Neural cell (in vitro differentiated cells): ENCODE measurements at regions not wholly inside any gene's neighbourhood (a gene's known extent, or its start where the extent isn't known, plus 50 kb on each side); places are given as distances from the start of the nearest gene placed in this dataset.

Source experiments
- H2AFZ ChIP-seq: fragments of 200-600, 300-800 bp; sonication (generic), shearing (Covaris generic); 2 replicates; pipeline ENCODE4 v1.6.0; 2014; ENCODE audit warnings: low read depth, mild to moderate bottlenecking, antibody characterized with exemption, low read length, moderate library complexity
- H3F3A ChIP-seq: fragments of 200-600 bp; shearing (Covaris generic); 2 replicates; pipeline ENCODE4 v1.6.1; 2016; ENCODE audit warnings: mild to moderate bottlenecking, moderate library complexity, mixed read lengths, antibody characterized with exemption, low read length; ENCODE audit not compliant: insufficient read depth, poor library complexity, severe bottlenecking
- H3K27ac ChIP-seq: fragments of 200-600, 300-800 bp; sonication (generic), shearing (Covaris generic); 2 replicates; pipeline ENCODE4 v1.5.1; 2014; ENCODE audit warnings: mild to moderate bottlenecking, low read length, moderate library complexity
- H3K27me3 ChIP-seq: fragments of 300-800, 200-600 bp; sonication (generic), shearing (Covaris generic); 2 replicates; pipeline ENCODE4 v1.6.0; 2014; ENCODE audit warnings: mild to moderate bottlenecking, low read depth, low read length, moderate library complexity; ENCODE audit not compliant: insufficient read depth
- H3K36me3 ChIP-seq: fragments of 300-800, 200-600 bp; sonication (generic), shearing (Covaris generic); 2 replicates; pipeline ENCODE4 v1.5.1; 2014; ENCODE audit warnings: mild to moderate bottlenecking, antibody characterized with exemption, low read length, moderate library complexity; ENCODE audit not compliant: insufficient read depth
- H3K4me2 ChIP-seq: fragments of 300-800, 200-600 bp; sonication (generic), shearing (Covaris generic); 2 replicates; pipeline ENCODE4 v1.6.0; 2014; ENCODE audit warnings: mild to moderate bottlenecking, low read length
- H3K4me3 ChIP-seq: fragments of 300-800, 200-600 bp; sonication (generic), shearing (Covaris generic); 2 replicates; pipeline ENCODE4 v1.5.1; 2014; ENCODE audit warnings: mild to moderate bottlenecking, low read length, moderate library complexity
- H3K79me2 ChIP-seq: fragments of 200-600 bp; shearing (Covaris generic); replicated peaks from 2 replicates; pipeline ENCODE4 v1.6.0; 2014; ENCODE audit warnings: mild to moderate bottlenecking, low read length, moderate library complexity; ENCODE audit not compliant: insufficient read depth
- H3K9ac ChIP-seq: fragments of 300-800, 200-600 bp; sonication (generic), shearing (Covaris generic); 2 replicates; pipeline ENCODE4 v1.6.1; 2016; ENCODE audit warnings: mild to moderate bottlenecking, low read length, mixed read lengths
- H3K9me2 ChIP-seq: fragments of 200-600 bp; shearing (Covaris generic); 2 replicates; pipeline ENCODE4 v1.6.1; 2016; ENCODE audit warnings: mild to moderate bottlenecking, low read length, mixed read lengths; ENCODE audit not compliant: insufficient read depth
- H3K9me3 ChIP-seq: fragments of 200-600, 300-800 bp; sonication (generic), shearing (Covaris generic); 2 replicates; pipeline ENCODE4 v1.6.1; 2016; ENCODE audit warnings: mild to moderate bottlenecking, mixed run types, low read length, moderate library complexity, mixed read lengths
- H4K20me1 ChIP-seq: fragments of 200-600 bp; shearing (Covaris generic); 2 replicates; pipeline ENCODE4 v1.6.1; 2016; ENCODE audit warnings: mild to moderate bottlenecking, mixed run types; ENCODE audit not compliant: insufficient read depth
- EP300 ChIP-seq: fragments of 450-650 bp; conservative IDR thresholded peaks from 2 replicates; pipeline ENCODE4 v1.6.1; 2014; ENCODE audit warnings: antibody characterized with exemption, mild to moderate bottlenecking, moderate library complexity; ENCODE audit not compliant: poor library complexity, severe bottlenecking
- EZH2 ChIP-seq: fragments of 200-600, 300-800 bp; shearing (Covaris generic), sonication (generic); IDR thresholded peaks from 2 replicates; pipeline ENCODE4 v1.6.1; 2014; ENCODE audit warnings: antibody characterized with exemption, low read length, borderline replicate concordance, mild to moderate bottlenecking; ENCODE audit not compliant: insufficient read depth, poor library complexity, severe bottlenecking
- MXI1 ChIP-seq: fragments of 450-650 bp; conservative IDR thresholded peaks from 2 replicates; pipeline ENCODE4 v1.6.1; 2014; ENCODE audit warnings: antibody characterized with exemption, mild to moderate bottlenecking; ENCODE audit not compliant: poor library complexity, severe bottlenecking
- POLR2AphosphoS5 ChIP-seq: IDR thresholded peaks from 2 replicates; pipeline ENCODE4 v1.6.1; 2012
- RAD21 ChIP-seq: fragments of 450-650 bp; conservative IDR thresholded peaks from 2 replicates; pipeline ENCODE4 v1.6.1; 2014; ENCODE audit warnings: antibody characterized with exemption, mild to moderate bottlenecking, moderate library complexity
- REST ChIP-seq: IDR thresholded peaks from 2 replicates; pipeline ENCODE4 v1.6.1; 2012; ENCODE audit warnings: borderline replicate concordance
- SMC3 ChIP-seq: fragments of 450-650 bp; conservative IDR thresholded peaks from 2 replicates; pipeline ENCODE4 v1.6.1; 2014; ENCODE audit warnings: antibody characterized with exemption, mild to moderate bottlenecking, moderate library complexity; ENCODE audit not compliant: poor library complexity
- TAF1 ChIP-seq: IDR thresholded peaks from 2 replicates; pipeline ENCODE4 v1.6.1; 2012; ENCODE audit warnings: low read depth
- TF ChIP-seq, protein P1 (sequence below): fragments of 450-650 bp; IDR thresholded peaks from 2 replicates; pipeline ENCODE4 v1.5.1; 2014; ENCODE audit warnings: antibody characterized with exemption, mild to moderate bottlenecking, moderate library complexity; ENCODE audit not compliant: poor library complexity, severe bottlenecking

DNA sequence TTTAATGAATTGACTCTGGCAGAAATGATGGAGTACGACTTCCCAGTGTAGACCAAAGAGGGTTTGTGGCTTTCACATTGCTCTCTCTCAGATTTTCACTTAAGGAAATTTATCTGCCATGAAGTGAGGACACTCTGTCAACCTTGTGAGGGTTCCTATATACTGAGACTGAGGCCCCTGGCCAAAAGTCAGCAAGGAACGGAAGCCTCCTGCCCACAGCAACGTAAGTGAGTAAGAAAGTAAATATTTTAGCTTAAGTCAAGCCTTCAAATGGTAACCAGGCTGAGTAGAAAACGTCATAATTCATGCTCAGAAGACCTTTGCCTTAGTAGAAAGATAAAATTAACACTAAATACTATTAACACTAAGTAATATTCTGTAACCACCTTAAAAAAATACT lies 1080.5 kb upstream of the ACVR2A start:
- Histone ChIP-seq H3K4me3 (no peak overlapping the region), H2AFZ (no peak overlapping the region), H3K27ac (no peak overlapping the region)

GRCh38 chr2:146762786-146763185 lies 1082.0 kb upstream of the ACVR2A start:
- Histone ChIP-seq H2AFZ (no peak overlapping the region), H3K27ac (no peak overlapping the region), H3K36me3 (no peaks in the 10 kb centered on the region), H3K4me3 (no peak overlapping the region), H3K9me3 (no peaks in the 10 kb centered on the region), H3K27me3 (no peaks in the 10 kb centered on the region), H3K9me2 (no peaks in the 10 kb centered on the region), H3K9ac (no peak overlapping the region), H3K79me2 (no peaks in the 10 kb centered on the region), H4K20me1 (no peaks in the 10 kb centered on the region), H3K4me2 (no peak overlapping the region), H3F3A (no peaks in the 10 kb centered on the region)
- TF ChIP-seq EZH2 (no peak), EP300 (no peak), POLR2AphosphoS5 (no peak), MXI1 (no peak), TAF1 (no peak), REST (no peak), SMC3 (no peak), RAD21 (no peak)
- TF ChIP-seq, protein P1, sequence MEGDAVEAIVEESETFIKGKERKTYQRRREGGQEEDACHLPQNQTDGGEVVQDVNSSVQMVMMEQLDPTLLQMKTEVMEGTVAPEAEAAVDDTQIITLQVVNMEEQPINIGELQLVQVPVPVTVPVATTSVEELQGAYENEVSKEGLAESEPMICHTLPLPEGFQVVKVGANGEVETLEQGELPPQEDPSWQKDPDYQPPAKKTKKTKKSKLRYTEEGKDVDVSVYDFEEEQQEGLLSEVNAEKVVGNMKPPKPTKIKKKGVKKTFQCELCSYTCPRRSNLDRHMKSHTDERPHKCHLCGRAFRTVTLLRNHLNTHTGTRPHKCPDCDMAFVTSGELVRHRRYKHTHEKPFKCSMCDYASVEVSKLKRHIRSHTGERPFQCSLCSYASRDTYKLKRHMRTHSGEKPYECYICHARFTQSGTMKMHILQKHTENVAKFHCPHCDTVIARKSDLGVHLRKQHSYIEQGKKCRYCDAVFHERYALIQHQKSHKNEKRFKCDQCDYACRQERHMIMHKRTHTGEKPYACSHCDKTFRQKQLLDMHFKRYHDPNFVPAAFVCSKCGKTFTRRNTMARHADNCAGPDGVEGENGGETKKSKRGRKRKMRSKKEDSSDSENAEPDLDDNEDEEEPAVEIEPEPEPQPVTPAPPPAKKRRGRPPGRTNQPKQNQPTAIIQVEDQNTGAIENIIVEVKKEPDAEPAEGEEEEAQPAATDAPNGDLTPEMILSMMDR: no peak

More for the DNA sequence above, 1080.5 kb upstream of the ACVR2A start:
- H3K9me2 ChIP-seq: no peaks in the 10 kb centered on the region
- no peaks in the 10 kb centered on the region for H3F3A ChIP-seq
- no peaks in the 10 kb centered on the region for H4K20me1 ChIP-seq
- TF ChIP-seq MXI1 (no peak), SMC3 (no peak), POLR2AphosphoS5 (no peak), REST (no peak), EZH2 (no peak), EP300 (no peak), RAD21 (no peak), TAF1 (no peak)
- TF ChIP-seq, protein P1: no peak
- H3K9me3 ChIP-seq: no peaks in the 10 kb centered on the region
- H3K9ac ChIP-seq: no peak overlapping the region
- H3K27me3 ChIP-seq: no peaks in the 10 kb centered on the region
- no peaks in the 10 kb centered on the region for H3K36me3 ChIP-seq
- no peak overlapping the region for H3K4me2 ChIP-seq
- no peaks in the 10 kb centered on the region for H3K79me2 ChIP-seq
